HG02588 (cell line): ENCODE measurements at regions not wholly inside any gene's neighbourhood (a gene's known extent, or its start where the extent isn't known, plus 50 kb on each side); places are given as distances from the start of the nearest gene placed in this dataset.

ENCODE experiments used
- ATAC-seq: cut with Tn5 transposase; IDR thresholded peaks from one replicate; pipeline ENCODE4 v1.9.1; 2021; ENCODE audit warnings: mild to moderate bottlenecking, moderate library complexity; ENCODE audit not compliant: unreplicated experiment

DNA sequence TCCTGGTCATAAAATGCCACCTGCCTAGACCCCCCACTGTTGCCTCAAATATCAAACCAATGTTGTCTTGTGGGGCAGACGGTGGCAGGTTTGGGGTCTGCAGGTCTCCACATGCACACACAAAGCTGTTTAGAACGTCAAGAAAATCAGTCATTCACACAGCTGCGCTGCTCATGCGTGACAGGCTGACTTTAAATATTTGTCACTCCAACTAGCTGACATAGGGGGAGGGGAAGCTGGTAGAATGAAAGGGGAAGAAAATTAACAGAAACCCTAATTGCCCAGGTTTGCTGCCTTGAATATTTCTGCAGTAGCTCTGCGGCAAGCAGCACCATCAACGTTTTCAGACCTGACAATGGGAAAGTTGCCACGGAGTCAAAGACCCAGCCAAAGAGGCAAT, 201.8 kb downstream of the ABHD5 start:
- ATAC-seq: peak; percentile 54

DNA sequence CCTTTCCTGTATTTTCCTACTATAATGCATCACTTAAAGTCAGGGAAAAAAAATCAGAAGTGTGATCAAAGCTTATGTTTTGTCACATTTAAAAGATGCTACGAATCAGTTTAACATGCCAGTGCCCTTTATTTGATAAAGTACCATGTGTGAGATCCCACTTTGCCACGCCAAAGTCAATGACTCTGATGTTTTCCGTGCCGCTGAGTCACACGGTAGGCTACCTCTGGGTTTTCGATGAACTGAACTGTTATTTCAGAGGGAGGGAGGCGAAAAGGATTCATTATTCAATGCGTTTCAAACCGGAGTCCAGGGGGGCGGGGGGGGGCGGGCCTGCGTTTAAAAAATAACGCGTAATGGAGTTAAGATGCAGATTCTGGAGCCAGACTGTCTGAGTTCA, 203.0 kb downstream of the ABHD5 start:
- ATAC-seq: no peak

DNA sequence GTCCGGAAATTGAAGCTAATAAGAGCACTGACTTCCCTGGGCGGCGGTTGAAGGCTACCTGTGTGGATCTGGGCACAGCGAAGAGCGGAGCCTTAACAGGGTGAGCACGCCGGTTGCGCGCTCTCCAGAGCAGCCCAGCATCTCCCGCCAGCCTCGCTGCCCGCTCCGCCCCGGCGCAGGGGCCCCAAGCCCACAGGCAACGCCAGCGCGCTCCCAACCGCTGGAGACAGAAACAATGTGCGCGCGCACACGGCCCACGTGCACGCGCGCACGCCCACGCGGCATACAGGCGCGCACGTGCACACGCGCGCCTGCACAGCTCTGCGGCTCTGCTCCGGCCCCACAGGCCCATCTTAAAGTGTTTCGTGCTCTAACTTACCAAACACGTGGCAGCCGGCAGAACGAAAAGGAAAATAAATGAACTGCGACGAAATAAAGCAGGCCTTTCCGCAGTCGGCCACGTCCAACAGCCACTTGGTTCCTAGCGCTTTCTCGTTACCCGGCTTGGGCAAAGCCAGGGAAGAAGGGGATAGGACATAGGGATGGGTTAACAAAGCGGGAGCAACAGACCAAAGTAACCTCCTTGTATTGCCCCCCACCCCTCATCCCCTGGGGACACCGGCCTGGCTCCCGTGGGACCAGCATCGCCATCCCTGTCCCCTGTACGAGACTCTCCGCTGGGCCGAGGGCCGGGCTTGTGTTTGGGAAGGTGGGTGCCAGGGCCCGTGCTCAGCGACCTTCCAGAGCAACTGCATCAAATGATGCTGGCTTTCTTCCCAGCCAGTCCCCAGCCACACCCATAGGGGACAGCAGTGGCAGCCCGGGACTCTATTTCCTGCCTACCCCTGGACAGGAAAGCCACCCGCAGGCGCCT, 203.7 kb downstream of the ABHD5 start:
- ATAC-seq: no peak

DNA sequence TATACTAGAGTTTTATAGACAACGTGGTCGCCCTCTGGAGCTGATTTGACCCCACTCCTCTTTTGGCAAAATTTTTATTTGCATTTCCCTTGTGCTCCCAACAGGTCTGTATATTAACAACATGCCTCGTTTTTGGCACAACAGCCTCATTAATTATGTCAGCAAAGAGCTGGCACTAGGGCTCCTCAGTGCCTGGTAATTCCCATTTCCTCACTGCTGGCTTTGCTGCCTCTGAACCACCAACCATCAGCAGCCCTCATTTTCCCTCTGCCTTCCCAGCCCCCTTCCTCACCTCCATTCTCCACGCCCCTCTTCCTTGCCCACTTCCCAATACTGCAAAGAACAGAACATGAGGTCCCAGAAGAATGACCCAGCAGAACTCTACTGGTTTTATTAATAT, 204.8 kb downstream of the ABHD5 start:
- ATAC-seq: no peak

DNA sequence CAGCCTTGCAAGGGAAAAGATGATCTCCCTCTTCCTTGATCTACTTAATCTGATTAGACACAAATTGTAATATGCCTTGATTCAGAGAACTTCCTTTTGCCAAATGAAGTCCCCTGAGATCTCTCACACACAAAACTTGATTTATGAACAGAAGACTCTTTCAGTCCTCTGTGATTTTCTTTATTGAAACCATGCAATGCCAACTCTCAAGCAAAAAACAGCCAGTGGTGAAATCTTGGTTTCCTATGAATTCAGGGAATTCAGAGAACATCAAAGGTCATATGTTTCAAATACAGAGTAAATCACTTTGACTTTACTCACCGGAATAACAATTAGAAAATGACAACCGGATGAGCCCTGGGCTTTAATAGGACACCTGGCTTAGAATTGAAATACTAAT, 211.7 kb downstream of the ABHD5 start:
- ATAC-seq: no peak

DNA sequence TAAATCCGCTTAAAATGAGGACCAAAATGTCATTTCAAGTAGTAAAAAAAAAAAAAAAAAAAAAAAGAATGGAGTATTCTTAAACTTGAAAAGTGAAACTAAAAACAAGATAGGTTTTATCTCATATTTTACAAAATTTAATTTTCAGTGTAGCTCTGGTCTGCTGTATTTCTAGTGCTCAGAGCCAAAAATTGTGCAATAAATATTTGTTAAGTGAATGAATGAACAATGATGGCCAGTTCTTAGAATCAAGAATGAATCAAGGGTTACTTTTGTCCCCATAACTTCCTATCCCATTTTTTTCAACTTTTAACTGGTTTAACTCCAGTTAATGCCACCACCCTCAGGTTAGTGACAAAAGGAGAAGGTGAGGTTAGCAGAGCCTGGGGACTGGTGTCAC, 214.4 kb downstream of the ABHD5 start:
- no peak for ATAC-seq

DNA sequence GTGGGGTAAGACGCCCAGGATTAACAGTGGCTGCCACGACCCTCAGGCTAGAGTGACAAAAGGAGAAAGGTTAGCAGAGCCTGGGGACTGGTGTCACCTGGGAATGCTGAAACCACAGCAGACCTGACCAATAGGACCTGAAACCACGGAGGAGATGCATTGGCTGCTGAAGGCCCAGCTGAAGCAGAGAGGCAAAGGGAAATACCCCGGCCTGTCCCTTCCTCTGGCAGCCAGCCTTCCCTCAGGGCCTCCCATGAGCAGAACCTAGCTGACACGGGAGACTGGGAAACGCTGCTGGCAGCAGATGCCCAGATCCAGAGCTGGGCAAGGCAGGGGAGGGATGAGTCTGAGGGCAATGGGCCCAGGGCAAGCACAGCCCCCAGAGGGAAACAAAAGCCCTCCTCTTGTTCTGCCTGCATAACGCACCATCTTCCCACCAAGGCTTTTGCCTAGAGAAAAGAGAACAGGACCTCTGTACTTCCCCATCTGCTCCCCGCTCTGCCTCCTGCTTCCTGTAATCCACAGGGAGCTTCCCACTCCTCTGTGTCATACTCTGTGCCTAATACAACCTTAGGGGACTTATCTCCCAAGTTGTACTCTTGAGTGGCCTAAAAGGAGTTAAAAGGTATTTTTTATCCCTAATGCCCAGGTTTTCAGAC, 216.2 kb downstream of the ABHD5 start:
- ATAC-seq: peak; percentile 45

DNA sequence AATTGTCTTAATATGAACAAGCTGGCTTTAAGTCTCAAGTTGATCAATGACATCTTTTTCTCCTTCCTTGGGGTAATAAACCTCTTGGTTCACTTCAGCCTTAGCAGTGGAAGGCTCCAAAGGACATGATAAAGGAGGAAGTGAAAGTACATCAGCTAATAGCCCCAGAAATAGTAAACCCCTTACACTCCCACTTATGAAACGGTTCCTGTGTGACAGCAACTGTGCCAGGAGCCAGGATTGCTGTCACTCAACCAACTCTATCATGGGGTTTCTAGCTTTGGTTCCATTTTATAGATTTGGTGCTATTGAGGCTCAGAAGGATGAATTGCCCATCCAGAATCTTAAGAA, 216.7 kb downstream of the ABHD5 start:
- ATAC-seq: peak; percentile 90

DNA sequence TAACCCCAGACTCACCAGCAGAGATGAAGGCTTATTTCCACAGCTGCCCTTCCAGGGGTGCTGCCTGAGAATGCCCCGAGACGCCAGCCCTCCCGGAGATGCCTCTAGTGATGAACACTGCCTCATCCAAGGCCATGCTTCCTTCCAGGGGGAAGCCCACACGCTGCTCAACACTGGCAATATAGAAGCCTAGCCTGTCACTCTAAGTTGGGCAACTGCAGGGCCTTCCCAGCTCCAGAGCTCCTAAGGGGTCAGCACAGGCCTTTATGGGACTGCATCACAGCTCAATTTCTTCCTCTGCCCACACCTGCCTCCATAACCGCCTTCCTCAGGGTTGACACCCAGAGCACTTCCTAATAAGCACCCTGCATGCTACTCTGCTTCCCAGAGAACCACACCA, 217.7 kb downstream of the ABHD5 start:
- ATAC-seq: no peak

DNA sequence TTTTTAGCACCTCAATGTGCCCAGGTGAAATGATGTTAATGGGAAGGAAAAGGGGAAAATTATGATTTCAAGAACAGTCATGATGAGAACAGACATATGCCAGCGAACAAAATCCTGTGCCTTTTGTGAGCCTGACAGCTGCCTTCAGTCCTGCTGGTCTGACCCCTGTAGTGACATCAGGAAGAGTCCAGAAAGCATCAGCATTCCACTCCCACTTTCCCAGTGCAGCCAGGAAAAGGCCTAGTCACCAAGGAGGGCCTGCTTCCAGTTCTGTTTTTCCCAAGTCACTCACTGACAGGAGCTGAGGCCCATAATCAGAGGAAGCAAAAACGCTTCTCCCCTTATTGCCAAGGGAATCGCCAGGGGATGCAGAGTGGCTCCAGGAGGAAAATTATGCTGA, 218.4 kb downstream of the ABHD5 start:
- no peak for ATAC-seq

DNA sequence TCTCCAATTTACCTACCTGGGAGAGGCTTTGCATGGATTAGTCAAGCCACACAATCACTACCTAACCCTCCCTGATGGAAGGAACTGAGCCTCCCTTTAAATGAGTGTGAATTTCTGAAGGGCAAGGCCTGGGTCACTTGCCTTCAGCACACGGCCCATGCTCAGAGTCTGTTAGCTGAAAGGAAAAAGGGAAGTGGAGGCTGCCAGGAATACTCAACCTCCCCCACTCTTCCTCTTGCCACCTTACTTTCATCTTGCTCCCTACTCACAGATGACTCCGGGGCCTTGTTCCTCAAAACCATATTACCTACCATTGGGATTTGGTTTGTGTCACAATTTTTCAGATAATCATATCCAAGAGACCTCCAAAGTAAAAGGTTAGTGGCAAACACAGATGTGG, 220.0 kb downstream of the ABHD5 start:
- no peak for ATAC-seq

DNA sequence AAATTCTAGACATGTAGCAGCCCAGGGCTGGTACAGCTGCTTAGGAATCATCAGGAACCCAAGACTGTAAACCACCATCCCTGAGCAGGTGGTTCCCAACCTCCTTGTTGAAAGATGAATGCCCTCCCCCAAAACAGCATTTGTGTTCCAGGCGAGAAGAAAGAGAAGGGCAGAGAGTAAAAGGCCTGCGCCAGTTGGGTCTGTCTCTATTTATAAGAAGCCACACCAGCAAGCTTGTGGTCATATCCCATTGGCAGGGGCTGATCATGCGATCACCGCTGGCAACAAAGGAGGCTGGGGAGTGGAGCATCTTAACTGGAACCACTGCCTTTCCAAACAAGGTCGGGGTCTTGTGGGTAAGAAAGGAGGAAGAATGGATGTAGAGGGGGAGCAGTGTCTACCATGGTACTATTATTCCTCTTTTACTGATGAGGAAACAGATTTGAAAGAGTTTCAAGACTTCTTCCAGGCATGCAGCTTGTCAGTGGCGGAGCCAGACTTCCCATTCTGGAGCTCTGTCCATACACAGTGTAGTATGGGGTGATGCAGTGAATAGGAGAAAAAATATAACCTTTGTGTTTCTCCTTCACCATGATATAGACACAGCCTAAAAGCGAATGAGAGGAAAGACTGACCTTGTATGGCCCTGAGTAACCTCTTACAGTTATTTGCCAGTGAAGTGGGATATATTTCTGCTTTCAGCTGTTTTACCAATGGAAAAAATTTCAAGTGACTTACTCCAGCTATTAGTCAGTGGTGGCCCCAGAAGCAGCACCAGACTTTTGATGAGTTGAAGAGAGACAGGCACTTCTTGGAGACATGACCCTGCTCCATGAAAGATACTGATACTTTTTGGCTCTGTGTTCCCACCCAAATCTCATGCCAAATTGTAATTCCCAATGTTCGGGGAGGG, 222.6 kb downstream of the ABHD5 start:
- ATAC-seq: no peak

DNA sequence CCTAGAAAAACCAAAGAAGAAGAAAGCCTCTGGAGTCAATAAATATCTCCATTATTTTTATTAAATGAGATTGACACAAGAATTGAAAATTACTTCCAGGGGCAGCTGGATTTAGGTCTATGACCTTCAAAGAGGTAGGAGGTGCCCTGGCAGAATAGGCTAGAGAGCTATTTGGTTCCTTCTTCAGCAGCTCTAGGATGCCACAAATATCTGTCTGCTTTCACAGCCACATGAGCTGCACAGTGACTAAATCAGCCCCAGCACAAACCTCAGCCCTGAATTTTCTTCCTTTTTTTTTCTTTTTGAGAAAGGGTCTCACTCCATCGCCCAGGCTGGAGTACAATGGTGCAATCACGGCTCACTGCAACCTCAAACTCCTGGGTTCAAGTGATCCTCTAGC, 223.5 kb downstream of the ABHD5 start:
- ATAC-seq: no peak

DNA sequence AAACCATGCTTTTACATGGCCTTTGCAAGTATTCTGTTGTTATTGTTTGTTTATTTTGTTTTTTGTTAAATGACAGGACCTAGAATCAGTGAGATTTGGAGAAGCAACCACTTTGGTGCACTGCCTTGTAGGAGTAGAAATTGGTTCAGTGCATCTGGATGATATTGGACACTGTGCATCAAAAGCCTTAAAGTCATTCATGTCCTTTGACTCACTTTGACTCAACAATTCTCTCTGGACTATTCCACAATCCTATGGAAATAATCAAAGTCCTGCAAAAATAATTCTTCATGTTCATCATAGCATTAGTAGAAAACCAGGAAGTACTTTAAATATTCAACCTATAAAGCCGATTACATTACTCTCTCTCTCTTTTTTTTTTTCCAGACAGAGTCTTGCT, 224.8 kb downstream of the ABHD5 start:
- ATAC-seq: no peak

DNA sequence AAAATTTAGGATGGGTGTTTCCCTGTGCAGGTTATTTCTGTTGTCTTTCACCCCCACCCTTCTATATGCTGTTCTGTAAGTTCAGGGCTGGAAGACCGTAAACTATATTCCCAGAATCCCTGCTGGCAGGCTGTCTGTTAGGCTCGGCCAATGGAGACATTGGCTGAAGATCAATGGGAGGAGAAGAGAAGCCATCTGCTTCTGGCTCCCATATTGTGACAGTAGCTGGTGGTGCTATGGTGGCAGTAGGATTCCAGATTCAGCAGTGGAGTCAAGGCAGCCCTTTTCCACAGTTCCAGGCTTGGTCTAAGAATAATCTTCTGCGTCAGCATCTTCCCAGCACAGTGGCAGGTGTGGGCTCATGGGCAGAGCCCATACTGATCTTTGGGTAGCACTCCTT, 226.6 kb downstream of the ABHD5 start:
- no peak for ATAC-seq

DNA sequence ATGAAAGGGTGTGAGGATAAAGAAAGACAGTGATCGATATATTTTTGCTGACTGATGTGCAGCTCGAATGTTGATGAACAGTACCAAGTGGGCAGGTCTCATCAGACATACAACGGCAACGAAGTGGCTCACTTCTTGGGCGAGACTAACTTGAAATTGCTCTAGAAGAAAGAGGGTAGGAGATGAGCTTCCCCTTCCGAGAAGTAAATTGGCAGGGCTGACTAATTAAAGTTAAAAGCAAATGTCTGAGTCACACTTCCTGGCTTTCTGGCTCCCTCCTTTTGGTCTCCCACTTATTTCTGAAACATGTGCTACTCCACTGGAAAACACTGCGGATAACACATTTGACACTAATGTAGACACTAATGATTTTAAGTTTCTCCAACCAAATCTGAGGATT, 228.3 kb downstream of the ABHD5 start:
- no peak for ATAC-seq

DNA sequence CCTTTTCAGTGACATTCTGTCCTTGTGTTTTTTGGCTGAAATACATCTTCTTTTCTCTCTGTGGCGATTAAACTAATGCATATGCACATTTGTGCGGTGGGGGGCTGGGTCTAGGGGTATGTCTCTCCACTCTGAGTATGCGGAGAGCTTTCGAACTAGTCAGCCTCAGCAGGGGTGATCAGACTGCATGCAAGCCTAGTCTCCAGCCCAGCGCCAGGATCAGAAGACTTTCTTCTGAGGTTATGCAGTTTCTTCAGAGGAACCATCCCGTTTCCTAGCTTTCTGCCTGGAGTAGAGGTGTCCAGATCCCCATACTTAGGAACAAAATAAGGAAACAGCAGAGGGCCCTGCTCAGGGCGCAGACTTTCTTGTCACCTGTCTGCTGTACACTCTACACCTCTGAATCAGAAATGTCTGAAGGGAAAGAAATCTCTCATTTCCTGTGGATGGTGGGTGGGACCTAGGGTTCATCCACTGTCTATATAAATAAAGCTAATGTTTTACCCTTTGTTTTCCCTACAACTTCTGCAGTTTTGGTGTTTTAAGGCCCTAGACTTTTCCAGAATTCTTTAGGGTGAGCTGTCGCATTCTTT, 230.4 kb downstream of the ABHD5 start:
- ATAC-seq: no peak

DNA sequence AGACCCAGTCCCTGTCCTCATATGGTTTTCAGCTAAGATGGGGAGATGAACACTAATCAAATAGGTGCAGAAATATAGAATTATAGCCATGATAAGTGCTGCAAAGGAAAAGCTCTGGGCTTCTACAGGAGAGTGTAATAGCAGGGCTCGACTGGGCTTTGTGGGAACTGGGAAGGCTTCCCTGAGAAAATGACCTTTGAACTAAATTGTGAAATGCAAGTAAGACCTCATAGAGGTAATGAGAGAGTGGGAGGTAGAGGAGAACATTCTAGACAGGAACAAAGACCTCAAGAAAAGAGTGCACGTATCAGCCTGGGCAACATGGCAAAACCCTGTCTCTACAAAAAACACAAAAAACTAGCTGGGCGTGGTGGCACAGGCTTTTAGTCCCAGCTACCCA, 231.6 kb downstream of the ABHD5 start:
- no peak for ATAC-seq

DNA sequence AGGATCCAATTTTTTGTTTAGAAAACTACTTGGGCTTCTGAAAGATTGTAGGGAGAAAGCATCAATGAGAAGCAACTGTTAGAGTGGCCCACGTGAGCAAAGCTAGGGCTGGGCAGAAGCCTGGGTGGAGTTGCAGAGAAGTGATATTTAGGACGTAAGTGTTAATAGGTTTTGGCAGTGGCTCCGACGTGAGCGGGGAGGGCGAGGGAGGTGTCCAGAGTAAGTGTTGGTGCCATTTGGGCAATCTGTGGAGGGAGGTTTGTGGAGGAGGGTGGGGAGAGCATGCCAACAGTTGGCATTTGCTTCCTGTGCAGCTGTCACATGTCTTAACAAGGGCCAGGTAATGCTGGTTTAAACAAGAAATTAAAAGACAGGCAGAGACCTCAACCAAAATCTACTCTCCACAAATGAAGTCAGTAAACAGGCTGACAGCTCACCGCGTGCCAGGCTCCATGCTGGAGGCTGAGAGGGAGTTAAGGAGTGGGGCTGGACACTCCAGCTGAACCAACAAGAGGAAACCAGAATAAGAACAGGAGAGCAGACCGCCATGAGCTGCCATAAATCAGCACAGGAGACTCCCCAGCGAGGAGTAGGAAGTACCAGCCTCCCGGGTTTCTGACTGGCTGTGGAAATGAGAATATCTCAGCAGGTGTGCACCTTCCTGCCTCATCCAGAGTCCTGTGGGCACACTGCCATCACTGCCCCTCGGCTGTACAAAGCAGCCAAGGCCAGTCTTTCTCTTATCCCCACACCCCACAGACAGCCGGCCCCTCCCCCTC, 232.6 kb downstream of the ABHD5 start:
- ATAC-seq: no peak

DNA sequence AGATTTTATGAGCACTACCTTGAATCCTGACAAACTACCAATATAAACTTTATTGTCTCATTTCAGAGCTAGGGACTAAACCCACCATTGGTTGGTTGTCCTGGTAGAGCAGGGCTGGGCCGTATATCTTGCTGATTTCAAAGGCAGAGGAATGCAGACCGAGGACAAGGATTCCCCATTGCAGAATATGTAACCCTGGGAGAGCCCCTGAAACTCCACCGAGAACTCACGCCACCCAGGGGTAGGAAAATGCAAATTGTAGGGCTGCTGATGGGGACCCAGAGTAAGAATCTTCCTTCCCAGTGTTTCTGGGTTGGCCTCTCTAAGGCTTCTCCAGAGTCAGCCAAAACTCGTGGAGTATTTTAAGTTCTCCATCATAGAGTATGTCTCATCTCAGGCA, 235.3 kb downstream of the ABHD5 start:
- no peak for ATAC-seq
